Duodenal mucosa (tissue), 2 donors: ENCODE measurements at regions not wholly inside any gene's neighbourhood (a gene's known extent, or its start where the extent isn't known, plus 50 kb on each side); places are given as distances from the start of the nearest gene placed in this dataset.

ENCODE experiments used
- H3K27ac ChIP-seq: one replicate; pipeline ENCODE4 v1.7.0; 2013; ENCODE audit warnings: low read depth, low read length
- H3K27me3 ChIP-seq, 2 donors: one replicate each; pipeline ENCODE4 v1.7.0; 2013; ENCODE audit warnings: low read length in 2 of 2, control low read depth in 1 of 2; ENCODE audit not compliant: insufficient read depth in 2 of 2, control insufficient read depth in 1 of 2
- H3K36me3 ChIP-seq, 2 donors: one replicate each; pipeline ENCODE4 v1.7.0; 2013; ENCODE audit warnings: low read length in 2 of 2, control low read depth in 1 of 2; ENCODE audit not compliant: insufficient read depth in 2 of 2, control insufficient read depth in 1 of 2
- H3K4me1 ChIP-seq, 2 donors: one replicate each; pipeline ENCODE4 v1.7.0; 2013; ENCODE audit warnings: low read length in 2 of 2, control low read depth in 1 of 2; ENCODE audit not compliant: insufficient read depth in 2 of 2, control insufficient read depth in 1 of 2
- H3K4me3 ChIP-seq, 2 donors: one replicate each; pipeline ENCODE4 v1.7.0; 2013; ENCODE audit warnings: low read length in 2 of 2, low read depth in 1 of 2
- H3K9ac ChIP-seq, 2 donors: one replicate each; pipeline ENCODE4 v1.7.0; 2013; ENCODE audit warnings: low read length in 2 of 2, low read depth in 1 of 2
- H3K9me3 ChIP-seq, 2 donors: one replicate each; pipeline ENCODE4 v1.7.0; 2013; ENCODE audit warnings: low read length in 2 of 2, control low read depth in 1 of 2; ENCODE audit not compliant: control insufficient read depth in 1 of 2

GRCh38 chr15:26102365-26102764 is 239.2 kb upstream of the ATP10A start:
- Histone ChIP-seq H3K36me3 (no peaks in the 10 kb centered on the region), H3K9me3 (peaks cover 0 to 17% of the 10 kb centered on the region in 2 donors), H3K27me3 (no peaks in the 10 kb centered on the region), H3K9ac (no peak overlapping the region), H3K4me3 (no peak overlapping the region), H3K27ac (no peak overlapping the region), H3K4me1 (peaks cover 0 to 3% of the 10 kb centered on the region in 2 donors)

GRCh38 chr15:26101443-26101842 is 238.3 kb upstream of the ATP10A start:
- Histone ChIP-seq H3K27ac (no peak overlapping the region), H3K36me3 (no peaks in the 10 kb centered on the region), H3K4me1 (peaks cover 0 to 3% of the 10 kb centered on the region in 2 donors), H3K27me3 (no peaks in the 10 kb centered on the region), H3K4me3 (no peak overlapping the region), H3K9ac (no peak overlapping the region), H3K9me3 (peaks cover 0 to 13% of the 10 kb centered on the region in 2 donors)

GRCh38 chr15:26098801-26099200 is 235.7 kb upstream of the ATP10A start:
- Histone ChIP-seq H3K27me3 (no peaks in the 10 kb centered on the region), H3K27ac (no peak overlapping the region), H3K4me3 (no peak overlapping the region), H3K9me3 (peaks cover 0 to 8% of the 10 kb centered on the region in 2 donors), H3K36me3 (no peaks in the 10 kb centered on the region), H3K4me1 (peaks cover 0 to 3% of the 10 kb centered on the region in 2 donors), H3K9ac (no peak overlapping the region)

- no peak overlapping the region for H3K27ac ChIP-seq
- no peaks in the 10 kb centered on the region for H3K9me3 ChIP-seq
- H3K4me1 ChIP-seq, result no peaks in the 10 kb centered on the region
- H3K27me3 ChIP-seq, result no peaks in the 10 kb centered on the region
- H3K36me3 ChIP-seq, result no peaks in the 10 kb centered on the region
- no peak overlapping the region for H3K4me3 ChIP-seq
- no peak overlapping the region for H3K9ac ChIP-seq
These were observed 234.1 kb upstream of the ATP10A start for GRCh38 chr15:26097216-26097615.

- Histone ChIP-seq H3K4me1 (no peaks in the 10 kb centered on the region), H3K27ac (no peak overlapping the region), H3K9me3 (no peaks in the 10 kb centered on the region), H3K4me3 (no peak overlapping the region), H3K9ac (no peak overlapping the region), H3K36me3 (no peaks in the 10 kb centered on the region), H3K27me3 (no peaks in the 10 kb centered on the region)
These were observed 233.5 kb upstream of the ATP10A start for GRCh38 chr15:26096581-26096980.

GRCh38 chr15:26095710-26096330 is 232.7 kb upstream of the ATP10A start:
- Histone ChIP-seq H3K27me3 (no peaks in the 10 kb centered on the region), H3K27ac (no peak overlapping the region), H3K4me1 (no peaks in the 10 kb centered on the region), H3K4me3 (no peak overlapping the region), H3K9me3 (no peaks in the 10 kb centered on the region), H3K9ac (no peak overlapping the region), H3K36me3 (no peaks in the 10 kb centered on the region)

- no peaks in the 10 kb centered on the region for H3K4me1 ChIP-seq
- no peaks in the 10 kb centered on the region for H3K27me3 ChIP-seq
- H3K9me3 ChIP-seq, result no peaks in the 10 kb centered on the region
- H3K9ac ChIP-seq, result no peak overlapping the region
- no peaks in the 10 kb centered on the region for H3K36me3 ChIP-seq
- no peak overlapping the region for H3K4me3 ChIP-seq
- no peak overlapping the region for H3K27ac ChIP-seq
These were observed 228.1 kb upstream of the ATP10A start for GRCh38 chr15:26091184-26091583.

GRCh38 chr15:26087881-26088280 is 224.8 kb upstream of the ATP10A start:
- Histone ChIP-seq H3K27ac (no peak overlapping the region), H3K9ac (no peak overlapping the region), H3K9me3 (no peaks in the 10 kb centered on the region), H3K27me3 (no peaks in the 10 kb centered on the region), H3K4me3 (no peak overlapping the region), H3K4me1 (peaks cover 0 to 2% of the 10 kb centered on the region in 2 donors), H3K36me3 (no peaks in the 10 kb centered on the region)

- H3K9ac ChIP-seq, result no peak overlapping the region
- no peaks in the 10 kb centered on the region for H3K36me3 ChIP-seq
- H3K4me1 ChIP-seq, result peaks cover 0 to 5% of the 10 kb centered on the region in 2 donors
- no peaks in the 10 kb centered on the region for H3K9me3 ChIP-seq
- no peak overlapping the region for H3K4me3 ChIP-seq
- H3K27ac ChIP-seq, result no peak overlapping the region
- H3K27me3 ChIP-seq, result no peaks in the 10 kb centered on the region
These were observed 224.3 kb upstream of the ATP10A start for GRCh38 chr15:26087395-26087794.

- Histone ChIP-seq H3K4me1 (peaks cover 0 to 7% of the 10 kb centered on the region in 2 donors), H3K9ac (no peak overlapping the region), H3K4me3 (no peak overlapping the region), H3K27ac (no peak overlapping the region), H3K36me3 (no peaks in the 10 kb centered on the region), H3K27me3 (no peaks in the 10 kb centered on the region), H3K9me3 (no peaks in the 10 kb centered on the region)
These were observed 221.6 kb upstream of the ATP10A start for GRCh38 chr15:26084771-26085170.

GRCh38 chr15:26083896-26084295 is 220.8 kb upstream of the ATP10A start:
- H3K4me1 ChIP-seq, result peaks cover 0 to 7% of the 10 kb centered on the region in 2 donors
- no peak overlapping the region for H3K9ac ChIP-seq
- no peaks in the 10 kb centered on the region for H3K9me3 ChIP-seq
- H3K4me3 ChIP-seq, result no peak overlapping the region
- H3K36me3 ChIP-seq, result no peaks in the 10 kb centered on the region
- no peak overlapping the region for H3K27ac ChIP-seq
- H3K27me3 ChIP-seq, result no peaks in the 10 kb centered on the region
